GM23338 (cell line): ENCODE measurements at regions not wholly inside any gene's neighbourhood (a gene's known extent, or its start where the extent isn't known, plus 50 kb on each side); places are given as distances from the start of the nearest gene placed in this dataset.

Source experiments
- ATAC-seq: fragments of 200-7000 bp; cut with Tn5 transposase; 3 replicates; pipeline ENCODE4 v1.9.1; 2020
- DNase-seq: peaks from one replicate; pipeline ENCODE4 v3.0.0-alpha.2; 2015; ENCODE audit warnings: low spot score
- H2AFZ ChIP-seq: fragments of 200-600 bp; sonication (generic); 2 replicates; pipeline ENCODE4 v1.8.0; 2016; ENCODE audit warnings: antibody characterized with exemption, mild to moderate bottlenecking, moderate library complexity
- H3F3A ChIP-seq: fragments of 200-600 bp; sonication (generic); replicated peaks from 2 replicates; pipeline ENCODE4 v1.8.0; 2017; ENCODE audit warnings: antibody characterized with exemption, mixed run types, low read depth
- H3K27ac ChIP-seq: fragments of 200-600 bp; sonication (generic); 2 replicates; pipeline ENCODE4 v1.6.1; 2016; ENCODE audit warnings: low read depth
- H3K27me3 ChIP-seq: fragments of 200-600 bp; sonication (generic); 2 replicates; pipeline ENCODE4 v1.8.0; 2016; ENCODE audit warnings: mild to moderate bottlenecking, mixed run types, moderate library complexity; ENCODE audit not compliant: insufficient read depth
- H3K36me3 ChIP-seq: fragments of 200-600 bp; sonication (generic); 2 replicates; pipeline ENCODE4 v1.8.0; 2016; ENCODE audit warnings: mild to moderate bottlenecking; ENCODE audit not compliant: insufficient read depth
- H3K4me1 ChIP-seq: fragments of 200-600 bp; sonication (generic); 2 replicates; pipeline ENCODE4 v1.8.0; 2016; ENCODE audit warnings: mild to moderate bottlenecking, moderate library complexity; ENCODE audit not compliant: insufficient read depth
- H3K4me2 ChIP-seq: fragments of 200-600 bp; sonication (generic); 2 replicates; pipeline ENCODE4 v1.7.1; 2017; ENCODE audit warnings: mixed run types
- H3K4me3 ChIP-seq: fragments of 200-600 bp; sonication (generic); 2 replicates; pipeline ENCODE4 v1.6.1; 2016; ENCODE audit warnings: mixed run types
- H3K79me2 ChIP-seq: fragments of 200-600 bp; sonication (generic); replicated peaks from 2 replicates; pipeline ENCODE4 v1.8.0; 2017; ENCODE audit warnings: mild to moderate bottlenecking; ENCODE audit not compliant: insufficient read depth
- H3K9me2 ChIP-seq: fragments of 200-600 bp; sonication (generic); 2 replicates; pipeline ENCODE4 v1.8.0; 2017; ENCODE audit not compliant: insufficient read depth
- H4K20me1 ChIP-seq: fragments of 200-600 bp; sonication (generic); replicated peaks from 2 replicates; pipeline ENCODE4 v1.8.0; 2017; ENCODE audit warnings: mild to moderate bottlenecking; ENCODE audit not compliant: insufficient read depth
- H3K27ac Mint-ChIP-seq: 2 replicates; pipeline ENCODE4 v1.8.0; 2020; ENCODE audit warnings: inconsistent platforms, mild to moderate bottlenecking, moderate library complexity, mixed read lengths
- H3K27me3 Mint-ChIP-seq: 3 replicates; pipeline ENCODE4 v1.8.0; 2022; ENCODE audit warnings: low read depth, mild to moderate bottlenecking, moderate library complexity, mixed read lengths, inconsistent platforms; ENCODE audit not compliant: insufficient read depth, poor library complexity
- H3K36me3 Mint-ChIP-seq: 3 replicates; pipeline ENCODE4 v1.8.0; 2021; ENCODE audit warnings: low read depth, mild to moderate bottlenecking, inconsistent platforms, moderate library complexity, mixed read lengths
- H3K4me1 Mint-ChIP-seq: 3 replicates; pipeline ENCODE4 v1.8.0; 2020; ENCODE audit warnings: mild to moderate bottlenecking, inconsistent platforms, mixed read lengths
- H3K4me3 Mint-ChIP-seq: 3 replicates; pipeline ENCODE4 v1.8.0; 2021; ENCODE audit warnings: moderate library complexity, mild to moderate bottlenecking, inconsistent platforms, mixed read lengths
- H3K9me3 Mint-ChIP-seq: 3 replicates; pipeline ENCODE4 v1.8.0; 2020; ENCODE audit warnings: moderate library complexity, mild to moderate bottlenecking, inconsistent platforms, mixed read lengths
- ETS1 ChIP-seq: IDR thresholded peaks from 2 replicates; pipeline ENCODE4 v1.6.1; 2016; ENCODE audit warnings: antibody characterized with exemption
- EZH2phosphoT487 ChIP-seq: fragments of 200-600 bp; sonication (generic); IDR thresholded peaks from one replicate; pipeline ENCODE4 v1.8.1; 2018; ENCODE audit warnings: antibody characterized with exemption; ENCODE audit not compliant: unreplicated experiment
- POLR2AphosphoS5 ChIP-seq: IDR thresholded peaks from 2 replicates; pipeline ENCODE4 v1.6.1; 2016; ENCODE audit warnings: antibody characterized with exemption, low read depth
- STAT1 ChIP-seq: IDR thresholded peaks from one replicate; pipeline ENCODE4 v1.6.1; 2016; ENCODE audit warnings: antibody characterized with exemption; ENCODE audit not compliant: unreplicated experiment
- TF ChIP-seq, protein P1 (sequence below): fragments of 250-450 bp; sonication (Bioruptor Pico); IDR thresholded peaks from 2 replicates; pipeline ENCODE4 v1.5.0; 2020; ENCODE audit warnings: mild to moderate bottlenecking, moderate library complexity

- Mint-ChIP-seq H3K27me3 (no peaks in the 10 kb centered on the region), H3K27ac (no peak overlapping the region), H3K36me3 (no peaks in the 10 kb centered on the region)
Measured at GRCh38 chr5:159567461-159567860, 237.2 kb upstream of the IL12B start.

More at GRCh38 chr5:159567461-159567860, 237.2 kb upstream of the IL12B start:
- no peaks in the 10 kb centered on the region for H3K79me2 ChIP-seq
- H4K20me1 ChIP-seq = no peaks in the 10 kb centered on the region
- H3K4me3 ChIP-seq = no peak overlapping the region
- H3K27ac ChIP-seq = no peak overlapping the region
- H2AFZ ChIP-seq = no peak overlapping the region
- H3K36me3 ChIP-seq = no peaks in the 10 kb centered on the region
- H3K9me3 Mint-ChIP-seq = no peaks in the 10 kb centered on the region
- no peaks in the 10 kb centered on the region for H3K9me2 ChIP-seq
- H3K27me3 ChIP-seq = no peaks in the 10 kb centered on the region
- H3K4me3 Mint-ChIP-seq = no peak overlapping the region
- H3K4me1 Mint-ChIP-seq = peaks cover 4% of the 10 kb centered on the region; the same call in 1 of the 3 replicates
- no peaks in the 10 kb centered on the region for H3F3A ChIP-seq
- H3K4me1 ChIP-seq = no peaks in the 10 kb centered on the region
- no peak for DNase-seq
- TF ChIP-seq STAT1 (no peak), ETS1 (no peak), EZH2phosphoT487 (no peak), POLR2AphosphoS5 (no peak)
- TF ChIP-seq, protein P1, sequence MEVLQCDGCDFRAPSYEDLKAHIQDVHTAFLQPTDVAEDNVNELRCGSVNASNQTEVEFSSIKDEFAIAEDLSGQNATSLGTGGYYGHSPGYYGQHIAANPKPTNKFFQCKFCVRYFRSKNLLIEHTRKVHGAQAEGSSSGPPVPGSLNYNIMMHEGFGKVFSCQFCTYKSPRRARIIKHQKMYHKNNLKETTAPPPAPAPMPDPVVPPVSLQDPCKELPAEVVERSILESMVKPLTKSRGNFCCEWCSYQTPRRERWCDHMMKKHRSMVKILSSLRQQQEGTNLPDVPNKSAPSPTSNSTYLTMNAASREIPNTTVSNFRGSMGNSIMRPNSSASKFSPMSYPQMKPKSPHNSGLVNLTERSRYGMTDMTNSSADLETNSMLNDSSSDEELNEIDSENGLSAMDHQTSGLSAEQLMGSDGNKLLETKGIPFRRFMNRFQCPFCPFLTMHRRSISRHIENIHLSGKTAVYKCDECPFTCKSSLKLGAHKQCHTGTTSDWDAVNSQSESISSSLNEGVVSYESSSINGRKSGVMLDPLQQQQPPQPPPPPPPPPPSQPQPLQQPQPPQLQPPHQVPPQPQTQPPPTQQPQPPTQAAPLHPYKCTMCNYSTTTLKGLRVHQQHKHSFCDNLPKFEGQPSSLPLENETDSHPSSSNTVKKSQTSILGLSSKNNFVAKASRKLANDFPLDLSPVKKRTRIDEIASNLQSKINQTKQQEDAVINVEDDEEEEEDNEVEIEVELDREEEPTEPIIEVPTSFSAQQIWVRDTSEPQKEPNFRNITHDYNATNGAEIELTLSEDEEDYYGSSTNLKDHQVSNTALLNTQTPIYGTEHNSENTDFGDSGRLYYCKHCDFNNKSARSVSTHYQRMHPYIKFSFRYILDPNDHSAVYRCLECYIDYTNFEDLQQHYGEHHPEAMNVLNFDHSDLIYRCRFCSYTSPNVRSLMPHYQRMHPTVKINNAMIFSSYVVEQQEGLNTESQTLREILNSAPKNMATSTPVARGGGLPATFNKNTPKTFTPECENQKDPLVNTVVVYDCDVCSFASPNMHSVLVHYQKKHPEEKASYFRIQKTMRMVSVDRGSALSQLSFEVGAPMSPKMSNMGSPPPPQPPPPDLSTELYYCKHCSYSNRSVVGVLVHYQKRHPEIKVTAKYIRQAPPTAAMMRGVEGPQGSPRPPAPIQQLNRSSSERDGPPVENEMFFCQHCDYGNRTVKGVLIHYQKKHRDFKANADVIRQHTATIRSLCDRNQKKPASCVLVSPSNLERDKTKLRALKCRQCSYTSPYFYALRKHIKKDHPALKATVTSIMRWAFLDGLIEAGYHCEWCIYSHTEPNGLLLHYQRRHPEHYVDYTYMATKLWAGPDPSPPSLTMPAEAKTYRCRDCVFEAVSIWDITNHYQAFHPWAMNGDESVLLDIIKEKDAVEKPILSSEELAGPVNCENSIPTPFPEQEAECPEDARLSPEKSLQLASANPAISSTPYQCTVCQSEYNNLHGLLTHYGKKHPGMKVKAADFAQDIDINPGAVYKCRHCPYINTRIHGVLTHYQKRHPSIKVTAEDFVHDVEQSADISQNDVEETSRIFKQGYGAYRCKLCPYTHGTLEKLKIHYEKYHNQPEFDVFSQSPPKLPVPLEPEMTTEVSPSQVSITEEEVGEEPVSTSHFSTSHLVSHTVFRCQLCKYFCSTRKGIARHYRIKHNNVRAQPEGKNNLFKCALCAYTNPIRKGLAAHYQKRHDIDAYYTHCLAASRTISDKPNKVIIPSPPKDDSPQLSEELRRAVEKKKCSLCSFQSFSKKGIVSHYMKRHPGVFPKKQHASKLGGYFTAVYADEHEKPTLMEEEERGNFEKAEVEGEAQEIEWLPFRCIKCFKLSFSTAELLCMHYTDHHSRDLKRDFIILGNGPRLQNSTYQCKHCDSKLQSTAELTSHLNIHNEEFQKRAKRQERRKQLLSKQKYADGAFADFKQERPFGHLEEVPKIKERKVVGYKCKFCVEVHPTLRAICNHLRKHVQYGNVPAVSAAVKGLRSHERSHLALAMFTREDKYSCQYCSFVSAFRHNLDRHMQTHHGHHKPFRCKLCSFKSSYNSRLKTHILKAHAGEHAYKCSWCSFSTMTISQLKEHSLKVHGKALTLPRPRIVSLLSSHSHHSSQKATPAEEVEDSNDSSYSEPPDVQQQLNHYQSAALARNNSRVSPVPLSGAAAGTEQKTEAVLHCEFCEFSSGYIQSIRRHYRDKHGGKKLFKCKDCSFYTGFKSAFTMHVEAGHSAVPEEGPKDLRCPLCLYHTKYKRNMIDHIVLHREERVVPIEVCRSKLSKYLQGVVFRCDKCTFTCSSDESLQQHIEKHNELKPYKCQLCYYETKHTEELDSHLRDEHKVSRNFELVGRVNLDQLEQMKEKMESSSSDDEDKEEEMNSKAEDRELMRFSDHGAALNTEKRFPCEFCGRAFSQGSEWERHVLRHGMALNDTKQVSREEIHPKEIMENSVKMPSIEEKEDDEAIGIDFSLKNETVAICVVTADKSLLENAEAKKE (CRISPR knock-in tag) = no peak
- ATAC-seq = no peak
- H3K4me2 ChIP-seq = no peak overlapping the region
